ENCODE measurements at regions not wholly inside any gene's neighbourhood (a gene's known extent, or its start where the extent isn't known, plus 50 kb on each side); places are given as distances from the start of the nearest gene placed in this dataset.
A peak's percentile ranks its signal among the peaks of the same experiment; 100 is the strongest.

DNA sequence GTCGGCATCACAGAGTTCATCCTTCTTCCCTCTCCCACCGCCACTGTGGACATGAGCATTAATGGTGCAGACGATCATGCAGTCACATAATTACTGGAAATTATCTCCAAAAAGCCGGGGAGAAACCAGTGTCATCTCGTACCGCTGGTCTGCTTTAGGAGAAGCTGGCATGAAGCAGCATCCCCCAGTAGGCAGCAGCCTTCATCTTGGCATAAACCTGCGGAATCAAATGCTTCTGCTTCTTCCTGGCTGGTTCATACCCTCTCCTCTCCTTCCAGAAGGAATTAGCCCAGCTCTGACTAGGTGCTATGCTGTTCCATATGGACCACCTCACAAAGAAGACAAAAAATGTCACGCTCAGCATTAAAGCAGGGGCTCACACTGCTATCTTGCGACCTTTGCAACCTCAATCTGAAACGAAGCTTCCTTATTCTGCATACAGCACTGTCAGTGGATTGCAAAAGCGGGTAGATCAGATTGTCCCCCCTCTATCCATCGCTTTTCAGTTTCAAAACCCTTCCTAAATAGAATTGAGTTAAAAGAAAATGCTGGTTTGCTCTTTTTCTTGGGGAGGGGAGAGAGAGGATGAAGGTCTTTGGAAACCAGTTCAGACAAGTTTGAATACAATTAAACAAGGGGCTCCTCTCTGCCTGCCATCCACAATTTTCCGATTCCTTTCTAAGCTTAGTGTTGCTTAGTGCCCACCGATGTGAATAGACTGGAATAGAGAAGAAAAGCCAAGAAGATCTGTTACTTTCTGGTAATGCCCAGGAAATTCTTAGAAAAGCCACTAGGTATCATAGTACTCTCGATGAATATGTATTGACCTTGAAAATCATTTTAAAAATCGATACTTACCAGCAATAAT is 212.1 kb upstream of the ZNF521 start:
- H3K4me1 Mint-ChIP-seq: peaks cover 6% of the 10 kb centered on the region
- no peaks in the 10 kb centered on the region for H3K36me3 Mint-ChIP-seq (ENCODE audit: low read depth)
- H3K9me3 Mint-ChIP-seq: no peaks in the 10 kb centered on the region
- TF ChIP-seq CTCF (conservative IDR thresholded peaks at IDR 0.05): no peak
- no peak for DNase-seq (ENCODE audit: low read depth, low spot score)
- H3K4me3 Mint-ChIP-seq: no peak overlapping the region
- no peaks in the 10 kb centered on the region for H3K27me3 Mint-ChIP-seq (ENCODE audit: low read depth)
- H3K27ac Mint-ChIP-seq (ENCODE audit: unreplicated experiment): no peak overlapping the region

- Mint-ChIP-seq H3K4me3 (no peak overlapping the region), H3K36me3 (ENCODE audit: low read depth) (no peaks in the 10 kb centered on the region), H3K27me3 (ENCODE audit: low read depth) (no peaks in the 10 kb centered on the region), H3K9me3 (no peaks in the 10 kb centered on the region), H3K27ac (ENCODE audit: unreplicated experiment) (no peak overlapping the region), H3K4me1 (peaks cover 6% of the 10 kb centered on the region)
- no peak for DNase-seq (ENCODE audit: low read depth, low spot score)
- no peak for TF ChIP-seq CTCF (conservative IDR thresholded peaks at IDR 0.05)
Measured at GRCh38 chr18:25563346-25563745, 211.4 kb upstream of the ZNF521 start.

GRCh38 chr18:25561918-25562317 is 210.0 kb upstream of the ZNF521 start:
- H3K4me3 Mint-ChIP-seq: no peak overlapping the region
- H3K27ac Mint-ChIP-seq (ENCODE audit: unreplicated experiment): no peak overlapping the region
- no peaks in the 10 kb centered on the region for H3K36me3 Mint-ChIP-seq (ENCODE audit: low read depth)
- no peaks in the 10 kb centered on the region for H3K27me3 Mint-ChIP-seq (ENCODE audit: low read depth)
- DNase-seq (ENCODE audit: low read depth, low spot score): peak; percentile 26
- H3K9me3 Mint-ChIP-seq: no peaks in the 10 kb centered on the region
- H3K4me1 Mint-ChIP-seq: peaks cover 6% of the 10 kb centered on the region
- TF ChIP-seq CTCF (conservative IDR thresholded peaks at IDR 0.05): peak; percentile 66

DNA sequence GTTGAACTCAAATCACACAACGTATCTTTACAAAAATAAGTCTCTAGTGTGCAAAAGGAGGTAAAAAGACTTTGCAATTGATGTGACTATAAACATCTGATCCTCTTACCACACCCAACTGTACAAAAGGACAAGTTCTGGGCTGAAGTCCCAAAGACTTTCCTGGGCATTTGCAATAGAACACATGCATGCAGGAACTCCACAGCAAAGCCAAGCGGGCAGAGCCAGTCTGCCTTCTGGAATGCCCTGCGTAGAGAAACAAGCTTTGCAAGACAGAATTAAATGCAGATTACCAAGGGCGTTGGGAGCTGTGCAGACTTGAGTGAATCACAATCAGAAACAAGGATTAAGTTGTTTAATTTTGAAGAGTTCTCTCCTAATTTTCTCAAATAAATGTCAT is 208.4 kb upstream of the ZNF521 start:
- TF ChIP-seq CTCF (conservative IDR thresholded peaks at IDR 0.05): no peak
- Mint-ChIP-seq H3K27ac (ENCODE audit: unreplicated experiment) (no peak overlapping the region), H3K4me1 (peaks cover 6% of the 10 kb centered on the region), H3K36me3 (ENCODE audit: low read depth) (no peaks in the 10 kb centered on the region), H3K9me3 (no peaks in the 10 kb centered on the region), H3K4me3 (no peak overlapping the region), H3K27me3 (ENCODE audit: low read depth) (no peaks in the 10 kb centered on the region)
- no peak for DNase-seq (ENCODE audit: low read depth, low spot score)

DNA sequence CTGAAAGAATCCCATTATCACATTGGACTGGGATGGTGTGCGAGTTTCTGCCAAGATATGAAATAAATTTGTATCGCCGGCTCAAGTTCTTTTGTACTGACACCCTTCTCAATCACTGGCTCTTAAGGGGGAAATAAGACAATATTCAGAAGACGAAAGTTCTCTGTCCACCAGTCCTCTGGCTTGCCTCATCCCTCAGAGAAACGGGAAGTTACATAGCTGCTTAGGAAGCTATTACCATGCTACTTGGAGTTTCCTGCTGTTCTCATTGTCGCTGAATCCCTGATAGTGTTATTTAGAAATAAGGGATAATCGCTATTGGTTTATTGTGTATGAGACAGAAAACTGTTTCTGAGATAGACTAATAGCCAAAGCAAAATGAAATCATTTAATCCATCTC is 205.0 kb upstream of the ZNF521 start:
- no peaks in the 10 kb centered on the region for H3K36me3 Mint-ChIP-seq (ENCODE audit: low read depth)
- H3K27me3 Mint-ChIP-seq (ENCODE audit: low read depth): no peaks in the 10 kb centered on the region
- peak overlapping the region; percentile 83 for H3K27ac Mint-ChIP-seq (ENCODE audit: unreplicated experiment)
- DNase-seq (ENCODE audit: low read depth, low spot score): no peak
- no peak for TF ChIP-seq CTCF (conservative IDR thresholded peaks at IDR 0.05)
- no peaks in the 10 kb centered on the region for H3K9me3 Mint-ChIP-seq
- H3K4me3 Mint-ChIP-seq: no peak overlapping the region
- H3K4me1 Mint-ChIP-seq: no peaks in the 10 kb centered on the region
